HG03060 (cell line): ENCODE measurements at regions not wholly inside any gene's neighbourhood (a gene's known extent, or its start where the extent isn't known, plus 50 kb on each side); places are given as distances from the start of the nearest gene placed in this dataset.
"Not testable (repeated sequence)": the region's sequence is repeated elsewhere in the genome, so short reads cannot be mapped to it uniquely, and the experiment has no call there.

ENCODE experiments used
- ATAC-seq: cut with Tn5 transposase; IDR thresholded peaks from one replicate; pipeline ENCODE4 v1.9.1; 2021; ENCODE audit warnings: low read depth, moderate number of reproducible peaks; ENCODE audit not compliant: unreplicated experiment

- no peak for ATAC-seq
Observed at GRCh38 chr14:82641050-82641540, 1107.4 kb upstream of the SEL1L start.

DNA sequence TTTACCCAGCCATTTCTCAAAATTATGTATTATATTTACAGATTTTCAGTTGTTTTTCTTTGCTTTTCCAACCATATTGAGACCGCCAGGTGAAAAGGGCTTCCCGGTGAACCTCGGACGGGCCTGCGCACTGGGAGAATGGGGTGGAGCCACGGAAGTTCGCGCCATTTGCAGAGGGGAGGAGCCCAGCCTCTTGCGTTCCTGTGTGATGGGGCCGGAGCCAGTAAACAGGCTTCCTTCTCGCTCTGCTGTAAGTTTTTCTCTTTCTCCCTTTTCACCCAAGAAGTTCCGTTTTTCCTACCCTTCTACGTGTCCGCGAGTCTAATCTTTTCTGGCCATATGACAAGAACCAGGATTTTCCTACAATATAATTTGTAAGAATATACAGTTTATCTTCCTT, 1108.8 kb upstream of the SEL1L start:
- ATAC-seq, result no peak

GRCh38 chr14:82647088-82647810, 1113.6 kb upstream of the SEL1L start:
- no peak for ATAC-seq

DNA sequence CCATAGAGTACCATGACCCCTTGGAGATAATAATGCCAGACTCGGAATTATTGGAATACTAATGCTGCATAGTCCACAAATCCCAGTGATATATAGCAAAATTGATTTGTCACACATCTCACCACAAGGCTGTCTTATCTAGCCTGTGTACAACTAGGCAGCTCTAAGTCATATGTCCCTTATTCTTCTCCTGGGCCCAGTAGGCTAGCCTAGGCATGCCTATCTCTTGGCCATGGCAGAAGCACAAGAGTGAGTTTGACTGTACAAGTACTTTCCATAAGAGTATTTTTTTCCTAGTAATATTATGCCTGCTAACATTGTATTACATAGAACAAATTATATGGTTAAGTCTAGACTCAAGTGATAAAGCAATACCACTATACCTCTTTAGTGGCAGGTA, 1122.1 kb upstream of the SEL1L start:
- no peak for ATAC-seq

- no peak for ATAC-seq
Observed at GRCh38 chr14:82657186-82657675, 1123.6 kb upstream of the SEL1L start.

- no peak for ATAC-seq
Observed at GRCh38 chr14:82661258-82661657, 1127.6 kb upstream of the SEL1L start.

GRCh38 chr14:82667006-82667405, 1133.4 kb upstream of the SEL1L start:
- ATAC-seq, result no peak

- ATAC-seq, result no peak
Observed at GRCh38 chr14:82667501-82667900, 1133.8 kb upstream of the SEL1L start.

GRCh38 chr14:82676403-82676802, 1142.8 kb upstream of the SEL1L start:
- ATAC-seq, result no peak

DNA sequence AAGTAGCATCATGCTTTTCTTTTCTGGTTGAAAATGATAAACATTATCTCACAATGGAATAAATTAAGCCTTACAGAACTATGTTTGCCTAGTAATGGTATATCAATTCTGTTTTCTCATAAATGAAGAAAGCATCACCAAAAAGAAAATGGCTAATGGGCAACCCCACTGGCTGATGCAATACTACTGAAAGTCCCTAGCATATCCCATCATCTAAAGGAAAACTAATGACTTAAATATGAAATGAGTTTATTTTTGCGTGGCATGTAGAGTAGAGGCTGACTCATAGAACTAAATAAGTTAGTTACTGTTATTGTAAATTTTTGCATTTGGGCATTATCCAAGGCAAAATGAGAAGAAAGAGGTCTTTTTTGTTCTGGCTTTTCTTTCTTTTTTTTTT, 1156.3 kb upstream of the SEL1L start:
- no peak for ATAC-seq

DNA sequence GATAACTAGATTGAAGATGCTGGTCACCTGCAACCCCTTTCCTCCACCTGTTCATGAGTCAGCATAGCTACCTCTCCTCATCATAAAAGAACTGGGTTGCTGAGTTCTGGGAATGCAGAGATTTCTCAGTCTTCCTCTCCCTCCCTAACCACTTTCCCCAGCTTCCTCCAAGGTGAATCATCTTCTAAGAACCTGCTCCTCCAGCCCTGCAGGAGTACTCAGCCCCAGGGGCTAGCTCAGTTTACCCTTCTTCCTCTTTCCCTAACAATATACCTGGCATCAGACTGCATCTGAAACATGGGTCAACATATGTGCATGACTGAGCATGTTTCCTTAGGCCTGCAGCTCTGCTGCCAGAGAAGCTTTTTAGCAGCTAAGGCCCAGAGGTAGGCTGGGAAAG, 1157.5 kb upstream of the SEL1L start:
- ATAC-seq, result not testable (repeated sequence)

DNA sequence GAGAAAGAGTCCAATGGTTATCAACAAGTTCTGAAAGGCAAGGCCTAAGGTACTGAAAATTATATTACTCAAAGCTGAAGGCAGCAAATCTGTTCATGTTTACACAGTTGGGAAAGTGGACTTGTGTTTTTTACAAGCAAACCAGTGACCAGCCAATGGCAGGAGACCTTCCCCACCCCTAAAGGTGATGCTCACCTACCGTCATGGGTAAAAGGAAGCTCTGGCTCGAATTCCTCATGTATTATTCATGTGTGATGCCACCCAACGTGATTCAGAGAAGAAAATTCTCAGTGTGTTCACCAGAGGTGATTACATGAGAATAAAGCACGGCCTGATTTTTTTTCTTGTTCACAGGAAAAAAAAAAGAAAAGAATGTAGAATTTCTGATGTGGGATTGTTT, 1161.2 kb upstream of the SEL1L start:
- no peak for ATAC-seq

DNA sequence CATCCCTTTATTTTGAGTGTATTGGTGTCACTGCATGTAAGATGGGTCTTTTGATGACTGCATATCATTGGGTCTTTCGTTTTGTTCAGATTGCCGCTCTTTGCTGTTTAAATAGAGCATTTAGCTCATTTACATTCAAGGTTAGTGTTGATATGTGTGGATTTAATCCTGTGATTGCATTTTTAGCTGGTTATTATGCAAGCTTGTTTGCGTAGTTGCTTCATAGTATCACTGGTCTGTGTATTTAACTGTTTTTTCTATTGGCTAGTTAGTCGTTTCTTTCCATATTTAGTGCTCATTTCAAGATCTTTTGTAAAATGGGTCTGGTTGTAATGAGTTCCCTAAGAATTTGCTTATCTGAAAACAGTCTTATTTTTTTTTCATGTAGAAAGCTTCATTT, 1170.6 kb upstream of the SEL1L start:
- no peak for ATAC-seq

- ATAC-seq, result no peak
Observed at GRCh38 chr14:82710267-82710841, 1176.7 kb upstream of the SEL1L start.

DNA sequence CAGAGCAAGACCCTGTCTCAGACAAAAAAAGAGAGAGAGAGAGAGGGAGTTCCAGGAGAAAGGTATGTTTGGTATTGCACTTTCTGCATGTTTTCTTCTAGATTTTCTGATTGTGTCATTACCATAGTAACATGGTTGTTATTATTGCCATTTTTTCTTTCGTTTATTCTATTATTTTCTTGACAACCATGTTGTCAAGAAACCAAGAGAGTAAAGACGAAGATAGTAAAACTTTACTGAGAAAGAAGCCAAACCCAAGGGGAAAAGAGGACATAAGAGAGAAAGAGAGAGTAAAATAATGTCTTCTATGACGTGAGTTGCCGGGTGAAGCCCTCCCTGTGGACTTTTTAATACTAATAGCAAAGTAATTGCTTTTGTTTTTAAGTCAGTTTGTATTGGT, 1186.0 kb upstream of the SEL1L start:
- ATAC-seq, result no peak

DNA sequence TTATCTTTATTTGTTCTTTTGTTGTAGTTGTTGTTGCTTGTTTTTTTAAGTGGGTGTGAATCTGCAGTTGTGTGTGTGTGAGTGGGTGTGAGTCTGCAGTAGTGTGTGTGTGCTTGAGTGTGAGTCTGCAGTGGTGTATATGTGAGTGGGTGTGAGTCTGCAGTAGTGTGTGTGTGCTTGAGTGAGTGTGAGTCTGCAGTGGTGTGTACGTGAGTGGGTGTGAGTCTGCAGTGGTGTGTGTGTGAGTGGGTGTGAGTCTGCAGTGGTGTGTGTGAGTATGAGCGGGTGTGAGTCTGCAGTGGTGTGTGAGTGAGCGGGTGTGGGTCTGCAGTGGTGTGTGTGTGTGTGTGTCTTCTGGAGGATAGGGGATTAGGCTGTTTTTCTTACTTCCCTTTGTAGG, 1186.8 kb upstream of the SEL1L start:
- no peak for ATAC-seq

DNA sequence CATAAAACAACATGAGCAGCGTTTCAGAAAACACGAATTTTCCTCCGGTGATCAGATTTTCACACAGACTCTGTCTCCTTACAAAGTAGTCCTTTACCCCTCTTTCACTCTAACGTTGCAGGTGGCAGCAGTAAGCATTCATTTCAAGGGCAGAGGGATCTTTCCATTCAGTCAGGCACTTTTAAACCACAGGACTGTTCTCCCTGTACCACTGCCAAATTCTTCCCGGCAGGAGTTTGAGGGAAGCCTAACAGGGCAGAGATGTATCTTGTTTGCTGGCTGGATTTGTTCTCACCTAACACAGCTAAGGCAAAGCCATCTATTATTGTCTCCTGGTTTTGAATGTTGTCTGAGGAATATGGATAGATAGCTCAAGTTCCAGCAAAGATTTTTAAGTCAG, 1187.3 kb upstream of the SEL1L start:
- ATAC-seq, result no peak

DNA sequence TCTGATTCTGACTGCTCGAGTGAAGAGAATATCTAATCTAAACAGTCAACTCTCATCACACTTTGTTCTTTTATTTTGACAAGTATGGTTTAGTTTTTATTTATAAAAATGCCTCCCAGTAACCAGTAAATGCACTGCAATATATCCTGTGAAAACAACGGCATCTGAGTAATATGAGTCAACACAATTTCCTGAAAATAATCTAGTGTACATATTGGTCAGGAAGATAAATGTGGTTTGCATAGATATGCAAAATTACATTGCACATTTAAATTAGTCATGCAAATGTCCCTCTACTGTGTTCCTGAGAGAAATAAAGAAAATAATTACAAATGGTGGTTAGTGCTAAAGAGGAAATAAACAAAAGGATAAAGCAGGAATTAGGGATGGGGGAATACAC, 1190.7 kb upstream of the SEL1L start:
- ATAC-seq, result no peak

DNA sequence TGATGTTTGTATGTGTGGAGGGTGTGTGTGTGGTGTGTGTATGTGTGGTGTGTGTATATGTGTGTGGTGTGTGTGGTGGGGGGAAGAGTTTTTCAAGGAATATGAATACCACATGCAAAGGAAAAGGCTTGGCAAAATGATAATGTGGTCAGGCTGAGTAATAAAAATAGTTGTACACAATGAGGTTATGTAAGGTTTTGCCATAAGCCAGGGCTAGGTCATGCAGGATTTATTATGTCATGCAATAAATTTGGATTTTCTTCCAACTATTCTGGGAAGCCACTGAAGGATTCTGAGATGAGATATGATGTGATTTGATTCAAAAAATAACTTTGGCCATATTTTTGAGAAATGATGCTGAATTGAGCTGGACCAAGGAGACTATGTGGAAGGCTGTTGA, 1191.6 kb upstream of the SEL1L start:
- no peak for ATAC-seq

- ATAC-seq, result no peak
Observed at GRCh38 chr14:82731526-82731925, 1197.9 kb upstream of the SEL1L start.

DNA sequence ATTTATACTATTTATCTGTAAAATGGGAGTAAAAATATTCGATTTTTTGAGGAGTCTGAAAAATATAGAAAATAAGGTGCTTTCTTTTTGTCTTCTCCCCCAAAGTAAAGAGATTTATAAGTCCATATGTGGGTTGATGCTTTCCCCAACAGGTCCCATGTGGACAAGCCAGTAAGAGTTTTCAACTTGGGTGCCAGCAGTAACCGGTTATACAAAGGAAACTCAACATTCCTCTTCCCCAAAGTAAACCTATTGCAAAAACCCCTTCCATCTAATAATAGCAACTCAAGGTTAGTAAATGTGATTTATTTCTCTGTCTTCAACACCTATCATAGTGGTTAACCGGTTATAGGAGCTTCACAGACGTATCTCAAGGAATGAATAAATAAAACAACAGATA, 1206.9 kb upstream of the SEL1L start:
- ATAC-seq, result no peak

- ATAC-seq, result no peak
Observed at GRCh38 chr14:82755476-82755875, 1221.8 kb upstream of the SEL1L start.
